Tibial nerve (tissue), 4 donors: ENCODE measurements at regions not wholly inside any gene's neighbourhood (a gene's known extent, or its start where the extent isn't known, plus 50 kb on each side); places are given as distances from the start of the nearest gene placed in this dataset.

ENCODE experiments used
- DNase-seq, 2 donors: peaks; one replicate each; pipeline ENCODE4 v3.0.0-alpha.2; 2019; ENCODE audit warnings: low spot score in 2 of 2
- H3K27ac ChIP-seq, 4 donors: fragments of 200-600 bp; sonication (generic) in 3 of 4; one replicate each; pipeline ENCODE4 v1.5.1; 2017 to 2019; ENCODE audit warnings: mild to moderate bottlenecking in 1 of 4
- H3K27me3 ChIP-seq, 2 donors: fragments of 200-600 bp; sonication (generic) in 1 of 2; one replicate each; pipeline versions ENCODE4 v1.5.1 to v1.6.0; 2017 to 2019
- H3K36me3 ChIP-seq, 3 donors: fragments of 200-600 bp; sonication (generic); one replicate each; pipeline ENCODE4 v1.5.1; 2018 to 2019
- H3K4me1 ChIP-seq, 4 donors: fragments of 200-600 bp; sonication (generic) in 3 of 4; one replicate each; pipeline ENCODE4 v1.5.1; 2017 to 2019
- H3K4me3 ChIP-seq, 4 donors: fragments of 200-600 bp; sonication (generic) in 3 of 4; one replicate each; pipeline ENCODE4 v1.5.1; 2017 to 2019; ENCODE audit warnings: mild to moderate bottlenecking in 1 of 4, moderate library complexity in 1 of 4
- H3K9me3 ChIP-seq, 4 donors: fragments of 200-600 bp; sonication (generic) in 3 of 4; one replicate each; pipeline ENCODE4 v1.5.1; 2017 to 2019
- CTCF ChIP-seq, 5 experiments: fragments of 200-600 bp in 3 of 5; fragments of 450-650 bp in 2 of 5; sonication (generic) in 3 of 5; IDR thresholded peaks; one replicate each; pipeline ENCODE4 v1.5.1; 2016 to 2019; ENCODE audit warnings: antibody characterized with exemption in 5 of 5, mild to moderate bottlenecking in 3 of 5, moderate library complexity in 2 of 5
- EP300 ChIP-seq, 2 donors: sonication (generic); formaldehyde crosslinking; IDR thresholded peaks; one replicate each; pipeline ENCODE4 v1.6.1; 2017; ENCODE audit warnings: antibody characterized with exemption in 2 of 2, mild to moderate bottlenecking in 1 of 2
- POLR2A ChIP-seq, 2 donors: fragments of 450-650 bp; IDR thresholded peaks; one replicate each; pipeline ENCODE4 v1.6.1; 2017; ENCODE audit warnings: antibody characterized with exemption in 2 of 2, mild to moderate bottlenecking in 2 of 2, moderate library complexity in 2 of 2
- WGBS, 2 donors: methylation state at CpG; one replicate each; pipeline ENCODE4 v1.1.5; 2018; 5-methylcytosine and 5-hydroxymethylcytosine counted together

- Histone ChIP-seq H3K36me3 (no peaks in the 10 kb centered on the region), H3K27ac (no peak overlapping the region), H3K4me1 (no peaks in the 10 kb centered on the region), H3K27me3 (no peaks in the 10 kb centered on the region), H3K9me3 (no peaks in the 10 kb centered on the region), H3K4me3 (no peak overlapping the region)
- no peak for TF ChIP-seq EP300 (IDR thresholded peaks at IDR 0.05)
- no peak for TF ChIP-seq CTCF (IDR thresholded peaks at IDR 0.05)
- no peak for TF ChIP-seq POLR2A (IDR thresholded peaks at IDR 0.05)
- 55 to 60% methylated on average over 4 of the region's 4 CpGs for WGBS, 2 donors
- DNase-seq = no peak
Observed at GRCh38 chr10:8289186-8289924, 234.9 kb downstream of the GATA3 start.

- TF ChIP-seq CTCF (IDR thresholded peaks at IDR 0.05) (no peak), POLR2A (IDR thresholded peaks at IDR 0.05) (no peak), EP300 (IDR thresholded peaks at IDR 0.05) (no peak)
- DNase-seq = no peak
- H3K27me3 ChIP-seq = no peaks in the 10 kb centered on the region
- WGBS, 2 donors = 62 to 67% methylated on average over 5 of the region's 5 CpGs
- no peaks in the 10 kb centered on the region for H3K36me3 ChIP-seq
- H3K27ac ChIP-seq = no peak overlapping the region
- no peaks in the 10 kb centered on the region for H3K4me1 ChIP-seq
- H3K9me3 ChIP-seq = no peaks in the 10 kb centered on the region
- H3K4me3 ChIP-seq = no peak overlapping the region
Observed at GRCh38 chr10:8294779-8295178, 240.3 kb downstream of the GATA3 start.

GRCh38 chr10:8295311-8295710 is 240.8 kb downstream of the GATA3 start:
- 94 to 100% methylated on average over 1 of the region's 1 CpG for WGBS, 2 donors
- Histone ChIP-seq H3K36me3 (no peaks in the 10 kb centered on the region), H3K4me1 (no peaks in the 10 kb centered on the region), H3K27me3 (no peaks in the 10 kb centered on the region), H3K4me3 (no peak overlapping the region), H3K9me3 (no peaks in the 10 kb centered on the region), H3K27ac (no peak overlapping the region)
- no peak for DNase-seq
- no peak for TF ChIP-seq EP300 (IDR thresholded peaks at IDR 0.05)
- TF ChIP-seq POLR2A (IDR thresholded peaks at IDR 0.05) = no peak

GRCh38 chr10:8296090-8296733 is 241.7 kb downstream of the GATA3 start:
- no peaks in the 10 kb centered on the region for H3K36me3 ChIP-seq
- 48 to 50% methylated on average over 21 to 22 of the region's 22 CpGs for WGBS, 2 donors
- no peaks in the 10 kb centered on the region for H3K27me3 ChIP-seq
- TF ChIP-seq CTCF (IDR thresholded peaks at IDR 0.05) (no peak), POLR2A (IDR thresholded peaks at IDR 0.05) (no peak), EP300 (IDR thresholded peaks at IDR 0.05) (no peak)
- H3K27ac ChIP-seq = no peak overlapping the region
- H3K4me3 ChIP-seq = no peak overlapping the region
- no peaks in the 10 kb centered on the region for H3K9me3 ChIP-seq
- H3K4me1 ChIP-seq = no peaks in the 10 kb centered on the region
- DNase-seq = no peak

- Histone ChIP-seq H3K9me3 (no peaks in the 10 kb centered on the region), H3K36me3 (no peaks in the 10 kb centered on the region), H3K27ac (no peak overlapping the region), H3K4me1 (no peaks in the 10 kb centered on the region), H3K27me3 (no peaks in the 10 kb centered on the region), H3K4me3 (no peak overlapping the region)
- no peak for DNase-seq
- TF ChIP-seq POLR2A (IDR thresholded peaks at IDR 0.05) (no peak), CTCF (IDR thresholded peaks at IDR 0.05) (no peak)
- 83 to 88% methylated on average over 2 of the region's 2 CpGs for WGBS, 2 donors
Observed at GRCh38 chr10:8296734-8297101, 242.2 kb downstream of the GATA3 start.
